SK-MEL-5 (cell line): ENCODE measurements at regions not wholly inside any gene's neighbourhood (a gene's known extent, or its start where the extent isn't known, plus 50 kb on each side); places are given as distances from the start of the nearest gene placed in this dataset.
"Not testable (repeated sequence)": the region's sequence is repeated elsewhere in the genome, so short reads cannot be mapped to it uniquely, and the experiment has no call there.

Source experiments
- DNase-seq: peaks from one replicate; pipeline ENCODE4 v3.0.0-alpha.2; 2016; ENCODE audit warnings: low read depth, low spot score
- in situ Hi-C: cut with HindIII; loops from 2 replicates; pipeline ENCODE4 v1.10.0; 2016; ENCODE audit warnings: low sequenced_read_pairs, high pct_unique_total_duplicates, low pct_unique_long_range_greater_than_20kb

DNA sequence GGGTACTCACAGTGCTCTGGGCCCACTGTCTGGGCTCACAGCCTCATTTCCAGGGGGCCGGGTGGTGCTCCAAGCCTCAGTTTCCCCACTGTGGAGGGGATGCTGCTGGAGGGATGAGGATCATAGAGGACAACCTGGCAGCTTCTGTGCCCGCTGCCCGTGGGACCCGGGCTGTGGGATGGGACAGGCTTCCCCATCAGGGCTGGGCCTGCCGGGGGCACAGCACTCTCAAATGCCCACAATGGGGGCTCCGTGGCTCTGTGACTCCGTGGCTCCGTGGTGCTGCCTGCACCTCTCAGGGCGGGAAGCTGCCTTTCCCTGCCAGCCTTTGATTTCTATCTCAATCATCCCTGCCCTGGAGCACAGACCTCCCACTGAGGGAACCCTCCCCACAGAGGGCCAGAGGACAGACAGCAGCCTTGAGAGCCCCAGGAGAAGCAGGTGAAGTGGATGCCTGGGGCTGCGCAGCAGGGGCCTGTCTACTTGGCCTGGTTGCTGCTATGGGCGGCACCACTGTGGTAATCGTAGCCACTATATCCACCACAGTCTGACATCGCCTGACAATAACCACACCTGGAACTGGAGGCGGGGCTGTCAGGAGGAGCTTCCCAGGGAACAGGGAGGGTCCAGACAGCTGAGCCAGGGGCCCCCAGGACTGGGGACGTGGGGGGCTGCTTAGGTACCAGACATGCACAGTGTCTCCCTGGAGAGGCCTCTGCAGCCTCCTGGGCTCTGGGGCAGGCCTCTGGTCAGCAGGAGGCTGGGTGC is 375.9 kb downstream of the TMEM121 start:
- no peak for DNase-seq
- in situ Hi-C loops = no loop called here

DNA sequence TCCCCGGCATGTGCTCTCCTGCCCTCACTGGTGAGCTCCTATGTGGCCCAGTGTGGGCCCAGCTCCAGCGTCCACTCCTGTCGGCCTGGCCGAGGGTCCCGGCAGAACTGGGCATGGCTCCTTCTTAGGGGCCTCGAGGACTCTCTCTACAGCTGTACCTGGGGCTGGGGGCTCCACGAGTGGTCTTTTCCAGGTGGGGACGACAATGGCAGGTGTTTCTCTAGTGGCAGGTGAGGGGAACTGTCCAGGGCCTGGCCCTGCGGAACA is 376.4 kb downstream of the TMEM121 start:
- in situ Hi-C loops, DNase-seq: not testable (repeated sequence)

- in situ Hi-C loops = no loop called here
- no peak for DNase-seq
Measured at GRCh38 chr14:105903971-105904370, 377.6 kb downstream of the TMEM121 start.

GRCh38 chr14:105904379-105904778 is 378.0 kb downstream of the TMEM121 start:
- no peak for DNase-seq
- in situ Hi-C loops = no loop called here

DNA sequence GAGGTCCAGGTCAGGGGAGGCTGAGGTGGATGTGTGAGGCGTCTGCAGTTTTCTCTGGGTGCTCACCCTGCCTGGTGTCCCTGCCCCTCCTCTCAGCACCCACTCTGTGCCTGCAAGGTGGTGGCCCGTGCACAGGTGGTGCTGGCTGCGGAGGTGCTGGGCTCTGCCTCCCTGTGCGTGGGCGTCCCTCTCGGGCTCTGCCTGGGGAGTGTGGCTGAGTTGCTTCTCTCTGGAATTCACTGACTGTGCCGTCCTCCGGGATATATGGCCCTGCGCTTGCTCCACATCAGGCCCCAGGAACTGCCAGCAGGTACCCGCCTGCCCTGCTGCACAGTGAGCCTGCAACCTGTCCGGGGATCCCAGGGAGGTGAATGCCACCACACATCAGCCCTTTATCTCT is 379.1 kb downstream of the TMEM121 start:
- in situ Hi-C loops = no loop called here
- DNase-seq = no peak

DNA sequence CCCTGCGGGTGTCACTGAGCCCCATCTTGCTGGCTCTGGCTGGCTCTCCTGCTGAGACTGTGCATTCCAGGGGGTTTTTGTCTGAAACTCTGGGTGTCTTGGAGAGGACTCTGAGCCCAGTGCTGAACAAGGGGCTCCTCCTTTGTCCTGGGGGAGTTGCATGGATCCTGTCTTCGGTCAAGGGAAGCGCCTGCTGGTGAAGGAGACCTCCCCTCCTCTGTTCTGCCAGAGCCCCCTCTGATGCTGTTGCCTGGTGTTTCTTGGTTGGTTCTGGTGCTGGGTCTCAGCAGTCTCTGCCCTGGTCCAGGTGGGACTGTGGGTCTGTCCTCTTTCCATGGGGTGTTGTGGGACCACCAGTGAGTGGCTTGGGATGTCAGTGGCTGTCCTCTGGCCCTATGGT is 380.9 kb downstream of the TMEM121 start:
- in situ Hi-C loops = no loop called here
- DNase-seq = no peak

GRCh38 chr14:105908006-105908405 is 381.6 kb downstream of the TMEM121 start:
- DNase-seq = no peak
- in situ Hi-C loops = no loop called here

GRCh38 chr14:105908481-105908911 is 382.1 kb downstream of the TMEM121 start:
- in situ Hi-C loops = no loop called here
- no peak for DNase-seq

- no peak for DNase-seq
- in situ Hi-C loops = no loop called here
Measured at GRCh38 chr14:105909046-105909827, 382.9 kb downstream of the TMEM121 start.

DNA sequence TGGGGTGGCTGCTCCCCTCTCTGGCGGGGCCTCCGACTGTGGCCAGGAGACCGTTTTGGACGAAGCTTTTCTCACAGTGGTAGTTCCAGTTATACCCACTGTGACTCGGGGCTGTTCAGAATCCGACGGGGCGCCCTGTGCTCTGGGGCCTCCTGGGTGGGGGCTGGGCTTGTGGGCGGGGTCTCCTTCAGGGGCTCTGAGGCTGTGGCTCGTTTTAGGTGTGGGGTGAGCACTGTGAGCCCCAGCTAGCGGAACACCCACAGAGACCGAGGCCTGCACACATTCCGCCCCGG is 383.4 kb downstream of the TMEM121 start:
- DNase-seq, in situ Hi-C loops: not testable (repeated sequence)

GRCh38 chr14:105910426-105910825 is 384.0 kb downstream of the TMEM121 start:
- DNase-seq = no peak
- in situ Hi-C loops = no loop called here

GRCh38 chr14:105911006-105911847 is 384.8 kb downstream of the TMEM121 start:
- no peak for DNase-seq
- in situ Hi-C loops = no loop called here

DNA sequence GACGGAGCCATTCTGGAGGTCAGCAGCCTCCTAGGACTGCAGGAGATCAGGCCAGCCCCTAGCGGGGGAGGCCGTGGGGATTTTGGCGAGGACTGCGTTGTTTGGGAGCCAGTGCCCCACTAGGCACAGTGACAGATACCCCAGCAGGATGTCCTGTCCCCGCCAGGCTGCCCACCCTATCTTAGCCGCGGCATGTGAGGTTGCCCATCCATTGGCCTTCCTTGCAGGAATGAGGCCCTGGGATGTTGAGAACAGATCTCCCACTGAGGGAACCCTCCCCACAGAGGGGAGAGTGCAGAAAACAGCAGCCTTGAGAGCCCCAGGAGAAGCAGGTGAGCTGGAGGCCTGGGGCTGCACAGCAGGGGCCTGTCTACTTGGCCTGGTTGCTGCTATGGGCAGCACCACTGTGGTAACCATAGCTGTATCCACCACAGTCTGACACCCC is 385.5 kb downstream of the TMEM121 start:
- DNase-seq, in situ Hi-C loops: not testable (repeated sequence)

- in situ Hi-C loops = no loop called here
- no peak for DNase-seq
Measured at GRCh38 chr14:105912641-105913180, 386.3 kb downstream of the TMEM121 start.

- in situ Hi-C loops = no loop called here
Measured at GRCh38 chr14:105913221-105913620, 386.8 kb downstream of the TMEM121 start.

DNA sequence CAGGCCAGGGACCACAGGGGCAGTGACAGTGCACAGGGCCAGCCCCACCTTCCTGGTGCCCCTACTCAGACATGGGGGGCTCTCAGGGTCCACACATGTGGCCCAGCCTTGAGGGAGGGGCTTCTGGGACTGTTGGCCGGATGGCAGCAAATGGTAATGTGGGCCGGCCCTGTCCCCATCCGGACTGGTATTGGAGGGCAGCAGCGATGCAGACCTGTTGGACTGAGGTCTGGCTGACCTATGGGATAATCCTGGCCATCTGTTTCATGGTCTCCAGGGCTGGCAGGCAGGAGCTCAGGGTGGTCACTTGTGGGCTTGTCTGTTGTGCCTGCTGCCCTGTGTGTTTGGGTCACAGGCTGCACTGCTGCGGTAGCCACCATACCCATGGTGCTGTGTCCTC is 387.5 kb downstream of the TMEM121 start:
- in situ Hi-C loops = no loop called here
- DNase-seq = no peak

More at GRCh38 chr14:105913221-105913620, 386.8 kb downstream of the TMEM121 start:
- DNase-seq = no peak

DNA sequence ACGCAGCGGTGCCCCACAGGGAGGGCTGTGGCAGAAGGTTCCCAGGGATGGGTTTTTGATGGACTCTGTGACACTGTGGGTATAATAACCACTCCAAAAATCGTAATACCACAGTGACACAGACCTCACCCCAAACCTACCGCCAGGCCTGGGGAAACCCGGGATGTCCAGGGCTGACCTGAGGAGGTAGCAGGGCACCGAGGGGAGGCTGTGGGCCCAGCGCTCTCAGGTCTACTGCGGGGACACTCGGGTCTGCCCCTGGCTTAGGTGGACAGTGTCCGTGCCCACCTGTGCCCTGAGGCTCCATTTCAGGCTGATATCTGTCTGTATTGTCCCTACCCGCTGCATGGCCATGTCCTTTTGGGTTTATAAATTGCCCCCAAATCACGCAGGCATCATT is 387.9 kb downstream of the TMEM121 start:
- in situ Hi-C loops, DNase-seq: not testable (repeated sequence)

DNA sequence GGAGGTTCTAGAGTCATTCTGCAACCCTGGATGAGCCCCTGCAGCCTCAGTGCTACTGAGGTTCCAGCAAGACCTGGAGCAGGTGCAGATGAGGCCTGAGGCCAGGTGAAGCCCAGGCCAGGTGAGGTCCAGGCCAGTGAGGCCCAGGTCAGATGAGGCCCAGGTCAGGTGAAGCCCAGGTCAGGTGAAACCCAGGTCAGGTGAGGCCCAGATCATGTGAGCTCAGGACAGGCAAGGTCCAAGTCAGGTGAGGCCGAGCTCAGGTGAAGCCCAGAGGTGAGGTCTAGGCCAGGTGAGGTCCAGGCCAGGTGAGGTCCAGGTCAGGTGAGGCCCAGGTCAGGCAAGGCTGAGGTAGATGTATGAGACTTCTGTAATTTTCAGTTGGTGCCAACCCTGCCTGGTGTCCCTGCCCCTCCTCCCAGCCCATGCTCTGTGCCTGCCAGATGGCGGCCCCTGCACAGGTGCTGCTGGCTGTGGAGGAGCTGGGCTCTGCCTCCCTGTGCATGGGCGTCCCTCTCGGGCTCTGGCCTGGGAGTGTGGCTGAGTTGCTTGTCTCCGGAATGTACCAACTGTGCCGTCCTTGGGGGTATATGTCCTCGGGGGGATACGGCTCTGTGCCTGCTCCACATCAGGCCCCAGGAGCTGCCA is 388.5 kb downstream of the TMEM121 start:
- in situ Hi-C loops = no loop called here
- DNase-seq = no peak
